DMS153 treated with DMSO at 0.1 percent for 48 hours (cell line): ENCODE measurements at regions not wholly inside any gene's neighbourhood (a gene's known extent, or its start where the extent isn't known, plus 50 kb on each side); places are given as distances from the start of the nearest gene placed in this dataset.
"Not testable (repeated sequence)": the region's sequence is repeated elsewhere in the genome, so short reads cannot be mapped to it uniquely, and the experiment has no call there.

ENCODE experiments used
- DNase-seq: peaks from one replicate; lab custom pipeline; 2025; ENCODE audit not compliant: unreplicated experiment; lab: John Stamatoyannopoulos, UW

DNA sequence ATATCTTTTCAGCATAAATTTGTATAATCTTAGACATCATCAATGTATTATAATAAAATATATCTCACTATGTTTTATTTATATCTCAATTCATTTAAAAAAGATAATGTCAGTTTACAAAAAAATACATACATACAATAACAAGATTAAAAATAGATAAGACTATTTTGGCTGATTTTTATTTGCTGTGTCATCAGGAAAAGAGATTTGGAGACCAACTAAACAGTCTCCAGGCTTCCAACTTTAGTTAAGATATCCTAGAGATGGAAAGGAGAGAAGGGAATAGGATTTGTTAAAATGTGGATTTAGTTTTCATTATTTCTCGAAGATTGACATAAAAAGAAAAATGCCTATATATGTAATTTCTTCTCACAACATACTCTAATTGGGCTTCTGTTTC is 433.8 kb upstream of the TOM1L1 start:
- DNase-seq: no peak

DNA sequence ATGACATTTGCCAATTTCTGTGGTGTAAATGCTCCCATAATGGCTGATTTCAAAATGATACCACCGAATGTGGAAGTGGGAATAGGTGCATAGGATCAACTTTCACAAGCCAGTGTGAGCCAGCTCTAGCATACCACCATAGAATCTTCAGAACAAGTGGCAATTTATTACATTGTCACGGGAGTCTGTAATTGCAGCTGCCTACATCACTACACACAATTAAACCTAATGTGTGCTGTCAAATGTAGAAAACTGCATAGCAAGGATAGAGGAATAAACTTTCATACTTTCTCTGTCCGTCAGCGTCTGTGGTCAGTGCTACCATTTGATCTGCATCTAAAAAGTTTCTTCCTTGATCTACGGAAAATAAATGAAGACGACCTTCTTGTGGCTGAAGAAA is 417.8 kb upstream of the TOM1L1 start:
- no peak for DNase-seq

DNA sequence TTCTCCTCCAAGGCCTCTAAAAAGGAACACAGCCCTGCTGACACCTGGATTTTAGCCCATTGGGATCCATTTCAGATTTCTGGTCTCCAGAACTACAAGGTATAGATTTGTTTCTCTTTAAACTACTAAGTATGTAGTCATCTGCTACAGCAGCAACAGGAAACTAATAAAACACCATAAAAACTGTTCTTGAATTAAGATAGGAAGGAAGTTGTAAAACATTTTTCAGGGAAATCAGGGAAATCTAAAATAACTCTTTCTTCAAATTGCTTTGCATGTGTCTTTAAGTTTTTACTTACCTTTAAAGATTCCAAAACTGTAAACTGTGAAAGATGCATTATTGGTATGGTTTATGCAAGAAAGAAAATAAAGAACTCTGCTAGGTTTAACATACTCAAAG is 407.0 kb upstream of the TOM1L1 start:
- no peak for DNase-seq

DNA sequence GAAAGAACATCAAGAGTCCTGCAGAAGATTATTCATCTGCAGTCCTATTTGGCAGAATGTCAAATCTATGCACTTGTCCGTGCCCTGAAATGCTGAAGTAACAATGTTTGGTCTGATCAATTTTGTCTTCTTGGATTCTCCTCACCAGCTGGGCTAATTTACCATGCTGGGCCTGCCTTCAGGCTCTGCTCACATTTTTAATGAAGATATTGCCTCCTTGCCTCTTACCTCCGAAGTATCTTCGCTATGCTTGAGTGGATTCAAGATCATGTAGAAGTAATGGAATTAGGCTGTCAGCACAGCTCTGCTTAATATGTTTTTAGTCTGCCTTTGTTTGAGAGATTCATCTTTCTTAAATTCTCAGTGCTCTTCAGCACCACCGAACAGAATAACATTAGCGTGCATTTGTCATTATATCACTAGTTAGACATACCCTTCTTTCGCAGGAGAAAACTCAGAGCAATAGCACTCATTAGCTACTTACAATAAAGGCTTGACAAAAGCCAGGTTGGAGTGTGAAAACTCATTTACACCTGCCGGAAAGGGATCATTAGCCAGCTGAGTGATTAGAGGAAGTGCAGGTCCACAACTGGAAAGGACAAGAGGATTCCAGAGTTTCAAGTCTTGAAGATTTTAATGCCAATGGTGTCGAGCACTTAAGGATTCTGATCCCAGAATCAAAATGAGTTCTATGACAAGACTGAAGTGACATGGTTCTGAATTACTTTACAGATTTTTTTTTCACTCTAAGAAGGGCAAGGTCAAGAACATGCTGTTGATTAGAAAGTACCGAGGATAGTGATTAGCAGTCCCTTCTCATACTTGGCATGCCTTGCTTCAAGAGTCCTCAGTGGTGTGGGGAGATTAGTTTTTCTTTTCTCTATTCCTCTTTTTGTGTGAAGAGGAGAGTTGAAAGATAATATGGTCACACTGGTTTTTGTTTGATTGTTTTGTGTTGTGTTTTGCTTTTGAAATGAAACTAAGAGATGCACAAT is 405.6 kb upstream of the TOM1L1 start:
- DNase-seq: no peak

GRCh38 chr17:54505404-54505803 is 395.2 kb upstream of the TOM1L1 start:
- no peak for DNase-seq

GRCh38 chr17:54518706-54519105 is 381.9 kb upstream of the TOM1L1 start:
- no peak for DNase-seq

DNA sequence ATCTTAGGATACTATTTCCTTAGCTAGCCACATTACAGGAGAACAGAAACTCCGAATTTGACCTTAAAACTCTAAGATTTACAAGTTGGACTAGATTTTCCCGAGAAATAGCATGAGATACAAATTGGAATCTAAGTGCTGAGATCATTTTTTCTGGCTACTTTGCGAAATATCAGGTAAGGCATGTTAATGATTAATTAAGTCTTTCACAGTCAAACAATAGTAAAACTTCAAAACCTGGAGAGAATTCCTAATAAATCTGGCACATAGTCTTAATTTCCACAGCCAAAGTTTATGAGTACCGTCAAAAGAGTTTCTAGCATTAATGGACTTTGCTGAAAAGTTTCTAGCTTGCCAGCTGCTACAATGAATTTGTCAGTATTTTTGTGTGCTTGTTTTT is 379.5 kb upstream of the TOM1L1 start:
- no peak for DNase-seq

DNA sequence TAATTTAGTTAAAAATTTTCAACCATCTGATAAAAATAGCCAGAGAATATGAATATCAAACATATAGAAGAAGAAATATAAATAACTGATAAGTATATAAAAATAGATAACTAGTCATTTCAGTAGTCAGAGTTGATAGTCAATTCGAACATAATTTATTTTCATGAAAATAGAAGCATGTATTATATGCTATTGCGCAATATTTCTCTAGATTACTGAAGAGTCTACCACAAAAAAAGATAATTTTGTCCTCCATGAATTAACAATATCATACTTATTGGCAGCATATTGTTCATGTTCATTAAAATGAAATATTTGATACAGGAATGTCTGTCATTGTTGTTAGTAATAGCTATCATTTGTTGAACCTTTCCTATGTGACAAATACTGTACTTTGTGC is 376.2 kb upstream of the TOM1L1 start:
- DNase-seq: no peak

DNA sequence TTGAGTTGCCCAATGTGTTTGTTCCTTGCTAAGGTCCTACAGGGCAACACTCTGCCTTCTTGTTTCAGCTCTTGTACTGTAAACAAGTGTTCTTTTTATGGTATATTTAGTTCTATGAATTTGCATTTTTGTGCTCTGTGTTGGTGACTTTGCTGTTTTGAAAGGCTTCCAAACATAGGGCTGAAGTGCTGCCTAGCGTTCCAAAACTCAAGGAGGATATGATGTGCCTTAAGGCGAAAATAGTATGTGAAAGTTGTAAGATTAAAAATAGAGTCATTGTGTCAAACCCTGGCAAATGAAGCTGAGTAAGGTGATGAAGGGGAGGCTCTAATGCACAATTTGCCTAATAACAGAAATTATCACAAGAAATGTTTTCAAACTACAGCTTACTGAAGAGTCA is 372.7 kb upstream of the TOM1L1 start:
- DNase-seq: no peak

GRCh38 chr17:54530398-54530797 is 370.3 kb upstream of the TOM1L1 start:
- no peak for DNase-seq

DNA sequence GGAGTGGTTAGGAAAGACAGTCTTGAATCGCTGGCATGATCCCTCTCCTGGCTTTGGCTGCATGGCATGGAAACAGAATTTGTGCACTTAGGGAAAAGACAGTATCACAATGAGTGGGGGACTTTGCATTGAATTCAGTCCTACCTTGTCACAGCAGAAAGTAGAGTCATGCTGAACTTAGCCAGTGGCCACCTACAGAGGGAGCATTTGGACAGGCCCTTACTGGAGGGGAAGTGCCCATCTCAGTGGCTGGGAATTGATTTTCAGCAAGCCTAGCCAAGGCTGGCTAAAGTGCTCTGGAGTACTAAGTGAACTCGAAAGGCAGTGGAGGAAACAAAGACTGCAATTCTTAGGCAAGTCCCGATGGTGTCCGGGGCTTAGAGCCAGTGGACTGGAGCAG is 364.3 kb upstream of the TOM1L1 start:
- DNase-seq: no peak

- no peak for DNase-seq
Measured at GRCh38 chr17:54537656-54538055, 363.0 kb upstream of the TOM1L1 start.

DNA sequence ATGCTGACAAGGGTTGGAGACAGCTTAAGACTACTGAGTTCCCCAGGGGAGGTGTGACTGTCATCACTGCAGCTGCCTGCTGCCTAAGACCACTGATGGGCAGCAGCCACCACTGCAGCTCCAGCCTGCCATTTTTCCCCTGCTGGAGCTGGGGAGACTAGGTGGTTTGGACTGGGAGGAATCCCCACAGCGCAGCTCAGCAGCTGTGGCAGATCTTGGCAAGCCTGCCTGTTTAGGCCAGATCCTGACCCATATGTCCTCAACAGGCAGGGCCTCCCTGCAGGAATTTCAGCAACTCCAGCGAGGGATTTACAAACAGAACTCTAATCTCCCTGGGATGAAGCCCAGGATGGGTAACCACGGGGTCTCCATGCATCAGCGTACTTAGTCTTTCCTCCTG is 356.4 kb upstream of the TOM1L1 start:
- DNase-seq: no peak

- no peak for DNase-seq
Measured at GRCh38 chr17:54559883-54560282, 340.8 kb upstream of the TOM1L1 start.

- DNase-seq: no peak
Measured at GRCh38 chr17:54608634-54609155, 292.0 kb upstream of the TOM1L1 start.

GRCh38 chr17:54620399-54620978 is 280.2 kb upstream of the TOM1L1 start:
- DNase-seq: no peak

DNA sequence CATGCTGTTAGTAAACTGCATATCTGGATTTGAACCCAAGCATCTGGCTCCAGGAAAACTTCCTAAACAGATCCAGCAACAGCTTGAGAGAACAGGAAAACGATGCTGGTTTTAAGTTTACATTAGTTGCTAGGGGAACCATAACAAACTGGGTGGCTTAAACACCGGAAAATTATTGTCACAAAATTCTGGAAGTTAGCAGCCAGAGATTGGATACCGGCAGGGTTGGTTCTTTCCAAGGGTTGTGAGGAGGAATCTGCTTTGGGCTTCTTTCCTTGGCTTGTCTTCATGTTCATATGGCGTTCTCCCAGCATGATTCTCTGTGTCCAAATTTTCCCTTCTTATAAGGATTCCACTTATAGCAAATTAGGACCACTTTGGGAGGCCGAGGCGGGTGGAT is 276.9 kb upstream of the TOM1L1 start:
- no peak for DNase-seq

DNA sequence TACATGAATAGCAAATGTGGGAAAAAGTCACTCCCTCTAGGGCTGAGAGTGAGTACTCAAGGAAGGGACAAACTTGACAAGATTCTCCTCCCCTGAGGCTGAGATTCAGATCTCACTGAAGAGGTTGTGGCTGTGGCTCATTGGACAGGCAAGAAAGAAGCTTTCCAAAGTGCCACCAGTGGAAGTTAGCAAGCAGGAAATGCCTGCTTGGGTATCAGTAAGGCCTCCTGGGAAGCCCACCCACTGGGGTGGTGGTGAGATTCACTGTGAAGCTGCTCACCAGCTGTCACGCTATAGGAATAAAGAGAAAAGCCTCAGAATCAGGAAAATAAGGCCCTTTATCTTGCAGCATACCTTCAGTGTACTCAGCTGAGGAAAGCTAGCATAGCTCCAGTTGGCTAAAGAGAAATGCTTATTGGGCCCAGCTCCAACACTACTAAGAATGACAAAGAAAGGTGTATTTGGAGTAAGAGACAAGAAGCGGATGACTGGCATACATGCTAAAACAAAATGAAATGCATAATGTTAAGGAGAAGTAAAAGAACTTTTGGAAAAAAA is 274.4 kb upstream of the TOM1L1 start:
- no peak for DNase-seq

DNA sequence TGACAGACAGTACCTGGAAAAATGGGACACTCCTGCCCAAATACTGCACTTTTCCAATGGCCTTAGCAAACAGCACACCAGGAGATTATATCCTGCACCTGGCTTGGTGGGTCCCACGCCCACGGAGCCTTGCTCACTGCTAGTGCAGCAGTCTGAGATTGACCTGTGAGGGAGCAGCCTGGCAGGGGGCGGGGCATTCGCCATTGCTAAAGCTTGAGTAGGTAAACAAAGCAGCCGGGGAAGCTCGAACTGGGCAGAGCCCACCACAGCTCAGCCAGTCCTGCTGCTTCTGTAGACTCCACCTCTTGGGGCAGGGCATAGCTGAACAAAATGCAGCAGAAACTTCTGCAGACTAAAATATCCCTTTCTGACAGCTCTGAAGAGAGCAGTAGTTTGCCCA is 261.2 kb upstream of the TOM1L1 start:
- not testable (repeated sequence) for DNase-seq

GRCh38 chr17:54662978-54663876 is 237.4 kb upstream of the TOM1L1 start:
- no peak for DNase-seq

- no peak for DNase-seq
Measured at GRCh38 chr17:54666559-54666958, 234.1 kb upstream of the TOM1L1 start.
